WTC11 (cell line): ENCODE measurements at regions not wholly inside any gene's neighbourhood (a gene's known extent, or its start where the extent isn't known, plus 50 kb on each side); places are given as distances from the start of the nearest gene placed in this dataset.

Experiments used
- ATAC-seq: fragments of 200-7000 bp; cut with Tn5 transposase; 2 replicates; pipeline ENCODE4 v1.10.0; 2021; ENCODE audit warnings: mild to moderate bottlenecking, moderate library complexity
- CTCF ChIA-PET: fragments of 300-600 bp; sonication (Branson Sonifier 250); formaldehyde crosslinking; loops from one replicate; lab custom pipeline; 2021; ENCODE audit warnings: antibody characterized with exemption; lab: Charles Lee
- POLR2A ChIA-PET: fragments of 350-600 bp; sonication (Branson Sonifier 250); formaldehyde crosslinking; loops from one replicate; lab custom pipeline; 2021; ENCODE audit warnings: antibody characterized with exemption; lab: Charles Lee
- DNase-seq: peaks from one replicate; pipeline ENCODE4 v3.0.0; 2021; ENCODE audit warnings: low spot score
- H3K27ac Mint-ChIP-seq: 2 replicates; pipeline ENCODE4 v1.8.0; 2021; ENCODE audit warnings: mixed read lengths
- H3K27me3 Mint-ChIP-seq: 2 replicates; pipeline ENCODE4 v1.8.0; 2021; ENCODE audit warnings: low read depth, mild to moderate bottlenecking, moderate library complexity, mixed read lengths
- H3K36me3 Mint-ChIP-seq: 2 replicates; pipeline ENCODE4 v1.8.0; 2021; ENCODE audit warnings: mixed read lengths
- H3K4me1 Mint-ChIP-seq: 2 replicates; pipeline ENCODE4 v1.8.0; 2022; ENCODE audit warnings: mixed read lengths
- H3K4me3 Mint-ChIP-seq: 2 replicates; pipeline ENCODE4 v1.8.0; 2021; ENCODE audit warnings: mild to moderate bottlenecking, moderate library complexity, mixed read lengths
- H3K9me3 Mint-ChIP-seq: 2 replicates; pipeline ENCODE4 v1.8.0; 2021; ENCODE audit warnings: mixed read lengths
- ATF1 ChIP-seq: sonication (generic); formaldehyde crosslinking; IDR thresholded peaks from 2 replicates; pipeline ENCODE4 v1.8.1; 2023; ENCODE audit warnings: mild to moderate bottlenecking, moderate library complexity, missing genetic modification reagents
- CBFB ChIP-seq: sonication (generic); formaldehyde crosslinking; IDR thresholded peaks from 2 replicates; pipeline ENCODE4 v1.8.1; 2022; ENCODE audit warnings: mild to moderate bottlenecking, low read depth, missing genetic modification reagents
- GABPB1 ChIP-seq: sonication (generic); formaldehyde crosslinking; IDR thresholded peaks from 2 replicates; pipeline ENCODE4 v1.8.1; 2023; ENCODE audit warnings: mild to moderate bottlenecking, missing genetic modification reagents
- GRHL2 ChIP-seq: fragments of 250-450 bp; sonication (Bioruptor Pico); IDR thresholded peaks from 2 replicates; pipeline ENCODE4 v1.8.0; 2022; ENCODE audit warnings: mild to moderate bottlenecking, moderate library complexity; ENCODE audit not compliant: insufficient replicate concordance, severe bottlenecking
- JAZF1 ChIP-seq: fragments of 250-450 bp; sonication (Bioruptor Pico); IDR thresholded peaks from 2 replicates; pipeline ENCODE4 v1.9.0; 2021; ENCODE audit warnings: moderate library complexity, mild to moderate bottlenecking, inconsistent platforms
- KAT7 ChIP-seq: sonication (generic); formaldehyde crosslinking; IDR thresholded peaks from 2 replicates; pipeline ENCODE4 v1.8.1; 2023; ENCODE audit warnings: missing genetic modification reagents, mild to moderate bottlenecking, borderline replicate concordance
- NR3C1 ChIP-seq: sonication (generic); formaldehyde crosslinking; conservative IDR thresholded peaks from 2 replicates; pipeline ENCODE4 v1.8.1; 2023; ENCODE audit warnings: low read depth, mild to moderate bottlenecking, missing genetic modification reagents
- SP1 ChIP-seq: sonication (generic); formaldehyde crosslinking; conservative IDR thresholded peaks from 2 replicates; pipeline ENCODE4 v1.8.1; 2022; ENCODE audit warnings: missing genetic modification reagents
- TEAD1 ChIP-seq: sonication (generic); formaldehyde crosslinking; IDR thresholded peaks from 2 replicates; pipeline ENCODE4 v1.8.0; 2022; ENCODE audit warnings: mild to moderate bottlenecking, missing genetic modification reagents
- ZNF121 ChIP-seq: sonication (generic); formaldehyde crosslinking; IDR thresholded peaks from 2 replicates; pipeline ENCODE4 v1.8.0; 2023; ENCODE audit warnings: missing genetic modification reagents
- ZNF423 ChIP-seq: fragments of 250-450 bp; sonication (Bioruptor Pico); IDR thresholded peaks from 2 replicates; pipeline ENCODE4 v2.1.2; 2022; ENCODE audit warnings: mild to moderate bottlenecking, moderate library complexity
- TF ChIP-seq, protein P1 (sequence below): sonication (generic); formaldehyde crosslinking; conservative IDR thresholded peaks from 2 replicates; pipeline ENCODE4 v1.8.1; 2022; ENCODE audit warnings: mild to moderate bottlenecking, missing genetic modification reagents
- TF ChIP-seq, protein P2 (sequence below): fragments of 250-450 bp; sonication (Bioruptor Pico); IDR thresholded peaks from 2 replicates; pipeline ENCODE4 v1.9.0; 2021; ENCODE audit warnings: mild to moderate bottlenecking
- TF ChIP-seq, protein P3 (sequence below): sonication (generic); formaldehyde crosslinking; conservative IDR thresholded peaks from 2 replicates; pipeline ENCODE4 v1.8.1; 2023; ENCODE audit warnings: mild to moderate bottlenecking, low read depth, missing genetic modification reagents, moderate library complexity
- TF ChIP-seq, protein P4 (sequence below): sonication (generic); formaldehyde crosslinking; IDR thresholded peaks from 2 replicates; pipeline ENCODE4 v1.8.0; 2022; ENCODE audit warnings: mild to moderate bottlenecking, missing genetic modification reagents
- TF ChIP-seq, protein P5 (sequence below): sonication (generic); formaldehyde crosslinking; IDR thresholded peaks from 2 replicates; pipeline ENCODE4 v1.8.0; 2023; ENCODE audit warnings: missing genetic modification reagents
- TF ChIP-seq, protein P6 (sequence below): fragments of 250-450 bp; sonication (Bioruptor Pico); IDR thresholded peaks from 2 replicates; pipeline ENCODE4 v1.9.0; 2021; ENCODE audit warnings: mild to moderate bottlenecking
- TF ChIP-seq, protein P7 (sequence below): sonication (generic); formaldehyde crosslinking; IDR thresholded peaks from 2 replicates; pipeline ENCODE4 v1.8.0; 2023; ENCODE audit warnings: missing genetic modification reagents, mild to moderate bottlenecking, borderline replicate concordance
- TF ChIP-seq, protein P8 (sequence below): sonication (generic); formaldehyde crosslinking; IDR thresholded peaks from 2 replicates; pipeline ENCODE4 v1.8.1; 2023; ENCODE audit warnings: mild to moderate bottlenecking, missing genetic modification reagents, moderate library complexity
- TF ChIP-seq, protein P9 (sequence below): sonication (generic); formaldehyde crosslinking; IDR thresholded peaks from 2 replicates; pipeline ENCODE4 v1.8.0; 2022; ENCODE audit warnings: mild to moderate bottlenecking, missing genetic modification reagents

DNA sequence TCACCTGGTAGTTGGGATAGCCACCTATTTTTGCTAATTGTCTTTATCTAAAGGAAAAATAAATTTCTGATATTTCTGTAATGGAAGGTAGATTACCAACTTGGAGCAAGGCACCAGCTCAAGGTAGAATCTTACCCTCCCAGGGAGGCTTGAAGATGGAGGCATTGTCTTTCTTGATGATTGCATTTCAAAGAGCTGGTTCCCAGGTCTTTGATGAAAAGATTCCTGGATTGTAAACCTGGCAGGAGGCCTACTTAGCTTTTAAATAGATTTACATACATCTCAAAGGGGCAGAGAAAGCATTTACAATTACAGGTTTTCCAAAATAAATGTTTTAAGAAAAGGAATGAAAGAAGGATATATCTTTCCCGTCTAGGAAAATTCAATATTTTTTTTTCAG, 729.2 kb downstream of the LRFN5 start:
- H3K4me1 Mint-ChIP-seq: peaks cover 31% of the 10 kb centered on the region
- peaks cover 20% of the 10 kb centered on the region for H3K36me3 Mint-ChIP-seq
- peak overlapping the region; percentile 35 for H3K4me3 Mint-ChIP-seq
- ChIA-PET POLR2A (no interaction called here), CTCF (no interaction called here)
- ATAC-seq: peak; percentile 91
- DNase-seq: no peak
- H3K27ac Mint-ChIP-seq: no peak overlapping the region
- H3K9me3 Mint-ChIP-seq: peaks cover 22% of the 10 kb centered on the region
- peaks cover 73% of the 10 kb centered on the region for H3K27me3 Mint-ChIP-seq
- no peak for TF ChIP-seq CBFB (CRISPR knock-in tag)
- TF ChIP-seq, protein P1, sequence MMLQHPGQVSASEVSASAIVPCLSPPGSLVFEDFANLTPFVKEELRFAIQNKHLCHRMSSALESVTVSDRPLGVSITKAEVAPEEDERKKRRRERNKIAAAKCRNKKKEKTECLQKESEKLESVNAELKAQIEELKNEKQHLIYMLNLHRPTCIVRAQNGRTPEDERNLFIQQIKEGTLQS: no peak
- TF ChIP-seq, protein P2, sequence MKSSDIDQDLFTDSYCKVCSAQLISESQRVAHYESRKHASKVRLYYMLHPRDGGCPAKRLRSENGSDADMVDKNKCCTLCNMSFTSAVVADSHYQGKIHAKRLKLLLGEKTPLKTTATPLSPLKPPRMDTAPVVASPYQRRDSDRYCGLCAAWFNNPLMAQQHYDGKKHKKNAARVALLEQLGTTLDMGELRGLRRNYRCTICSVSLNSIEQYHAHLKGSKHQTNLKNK (CRISPR knock-in tag): peak; percentile 94
- peak; percentile 42; the same call in 1 of the 2 replicates for TF ChIP-seq TEAD1 (CRISPR knock-in tag)
- no peak for TF ChIP-seq NR3C1
- no peak for TF ChIP-seq ZNF121 (CRISPR knock-in tag)
- TF ChIP-seq ZNF423 (CRISPR knock-in tag): no peak
- TF ChIP-seq, protein P3, sequence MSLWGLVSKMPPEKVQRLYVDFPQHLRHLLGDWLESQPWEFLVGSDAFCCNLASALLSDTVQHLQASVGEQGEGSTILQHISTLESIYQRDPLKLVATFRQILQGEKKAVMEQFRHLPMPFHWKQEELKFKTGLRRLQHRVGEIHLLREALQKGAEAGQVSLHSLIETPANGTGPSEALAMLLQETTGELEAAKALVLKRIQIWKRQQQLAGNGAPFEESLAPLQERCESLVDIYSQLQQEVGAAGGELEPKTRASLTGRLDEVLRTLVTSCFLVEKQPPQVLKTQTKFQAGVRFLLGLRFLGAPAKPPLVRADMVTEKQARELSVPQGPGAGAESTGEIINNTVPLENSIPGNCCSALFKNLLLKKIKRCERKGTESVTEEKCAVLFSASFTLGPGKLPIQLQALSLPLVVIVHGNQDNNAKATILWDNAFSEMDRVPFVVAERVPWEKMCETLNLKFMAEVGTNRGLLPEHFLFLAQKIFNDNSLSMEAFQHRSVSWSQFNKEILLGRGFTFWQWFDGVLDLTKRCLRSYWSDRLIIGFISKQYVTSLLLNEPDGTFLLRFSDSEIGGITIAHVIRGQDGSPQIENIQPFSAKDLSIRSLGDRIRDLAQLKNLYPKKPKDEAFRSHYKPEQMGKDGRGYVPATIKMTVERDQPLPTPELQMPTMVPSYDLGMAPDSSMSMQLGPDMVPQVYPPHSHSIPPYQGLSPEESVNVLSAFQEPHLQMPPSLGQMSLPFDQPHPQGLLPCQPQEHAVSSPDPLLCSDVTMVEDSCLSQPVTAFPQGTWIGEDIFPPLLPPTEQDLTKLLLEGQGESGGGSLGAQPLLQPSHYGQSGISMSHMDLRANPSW (CRISPR knock-in tag): no peak

DNA sequence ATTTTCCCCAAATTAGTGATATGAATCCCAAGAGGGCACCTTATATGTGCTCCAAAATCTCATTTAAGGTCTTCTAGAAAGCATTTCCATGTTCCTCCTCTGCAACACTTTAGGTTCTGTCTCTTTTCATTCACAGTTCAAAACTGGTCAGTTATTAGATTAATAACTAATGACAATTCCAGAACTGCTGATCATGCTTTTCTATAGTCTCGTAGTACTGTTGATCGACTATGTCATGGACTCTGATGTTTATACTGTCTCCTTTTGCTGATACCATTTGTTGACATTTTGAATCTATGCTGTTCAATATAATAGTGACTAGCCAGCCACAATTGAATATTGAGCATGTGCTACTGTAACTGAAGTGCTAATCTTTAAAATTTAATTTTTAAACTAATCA, 728.3 kb downstream of the LRFN5 start:
- H3K27ac Mint-ChIP-seq: no peak overlapping the region
- H3K9me3 Mint-ChIP-seq: peaks cover 19% of the 10 kb centered on the region
- CTCF ChIA-PET: no interaction called here
- no peak for TF ChIP-seq ATF1
- TF ChIP-seq JAZF1 (CRISPR knock-in tag): no peak
- TF ChIP-seq GABPB1 (CRISPR knock-in tag): no peak
- TF ChIP-seq, protein P4, sequence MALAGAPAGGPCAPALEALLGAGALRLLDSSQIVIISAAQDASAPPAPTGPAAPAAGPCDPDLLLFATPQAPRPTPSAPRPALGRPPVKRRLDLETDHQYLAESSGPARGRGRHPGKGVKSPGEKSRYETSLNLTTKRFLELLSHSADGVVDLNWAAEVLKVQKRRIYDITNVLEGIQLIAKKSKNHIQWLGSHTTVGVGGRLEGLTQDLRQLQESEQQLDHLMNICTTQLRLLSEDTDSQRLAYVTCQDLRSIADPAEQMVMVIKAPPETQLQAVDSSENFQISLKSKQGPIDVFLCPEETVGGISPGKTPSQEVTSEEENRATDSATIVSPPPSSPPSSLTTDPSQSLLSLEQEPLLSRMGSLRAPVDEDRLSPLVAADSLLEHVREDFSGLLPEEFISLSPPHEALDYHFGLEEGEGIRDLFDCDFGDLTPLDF (CRISPR knock-in tag): no peak
- no peak for TF ChIP-seq ZNF121 (CRISPR knock-in tag)
- TF ChIP-seq SP1 (CRISPR knock-in tag): no peak
- no peak for TF ChIP-seq KAT7 (CRISPR knock-in tag)
- TF ChIP-seq, protein P5, sequence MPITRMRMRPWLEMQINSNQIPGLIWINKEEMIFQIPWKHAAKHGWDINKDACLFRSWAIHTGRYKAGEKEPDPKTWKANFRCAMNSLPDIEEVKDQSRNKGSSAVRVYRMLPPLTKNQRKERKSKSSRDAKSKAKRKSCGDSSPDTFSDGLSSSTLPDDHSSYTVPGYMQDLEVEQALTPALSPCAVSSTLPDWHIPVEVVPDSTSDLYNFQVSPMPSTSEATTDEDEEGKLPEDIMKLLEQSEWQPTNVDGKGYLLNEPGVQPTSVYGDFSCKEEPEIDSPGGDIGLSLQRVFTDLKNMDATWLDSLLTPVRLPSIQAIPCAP (CRISPR knock-in tag): no peak
- TF ChIP-seq, protein P6, sequence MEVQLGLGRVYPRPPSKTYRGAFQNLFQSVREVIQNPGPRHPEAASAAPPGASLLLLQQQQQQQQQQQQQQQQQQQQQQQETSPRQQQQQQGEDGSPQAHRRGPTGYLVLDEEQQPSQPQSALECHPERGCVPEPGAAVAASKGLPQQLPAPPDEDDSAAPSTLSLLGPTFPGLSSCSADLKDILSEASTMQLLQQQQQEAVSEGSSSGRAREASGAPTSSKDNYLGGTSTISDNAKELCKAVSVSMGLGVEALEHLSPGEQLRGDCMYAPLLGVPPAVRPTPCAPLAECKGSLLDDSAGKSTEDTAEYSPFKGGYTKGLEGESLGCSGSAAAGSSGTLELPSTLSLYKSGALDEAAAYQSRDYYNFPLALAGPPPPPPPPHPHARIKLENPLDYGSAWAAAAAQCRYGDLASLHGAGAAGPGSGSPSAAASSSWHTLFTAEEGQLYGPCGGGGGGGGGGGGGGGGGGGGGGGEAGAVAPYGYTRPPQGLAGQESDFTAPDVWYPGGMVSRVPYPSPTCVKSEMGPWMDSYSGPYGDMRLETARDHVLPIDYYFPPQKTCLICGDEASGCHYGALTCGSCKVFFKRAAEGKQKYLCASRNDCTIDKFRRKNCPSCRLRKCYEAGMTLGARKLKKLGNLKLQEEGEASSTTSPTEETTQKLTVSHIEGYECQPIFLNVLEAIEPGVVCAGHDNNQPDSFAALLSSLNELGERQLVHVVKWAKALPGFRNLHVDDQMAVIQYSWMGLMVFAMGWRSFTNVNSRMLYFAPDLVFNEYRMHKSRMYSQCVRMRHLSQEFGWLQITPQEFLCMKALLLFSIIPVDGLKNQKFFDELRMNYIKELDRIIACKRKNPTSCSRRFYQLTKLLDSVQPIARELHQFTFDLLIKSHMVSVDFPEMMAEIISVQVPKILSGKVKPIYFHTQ: no peak
- TF ChIP-seq, protein P7, sequence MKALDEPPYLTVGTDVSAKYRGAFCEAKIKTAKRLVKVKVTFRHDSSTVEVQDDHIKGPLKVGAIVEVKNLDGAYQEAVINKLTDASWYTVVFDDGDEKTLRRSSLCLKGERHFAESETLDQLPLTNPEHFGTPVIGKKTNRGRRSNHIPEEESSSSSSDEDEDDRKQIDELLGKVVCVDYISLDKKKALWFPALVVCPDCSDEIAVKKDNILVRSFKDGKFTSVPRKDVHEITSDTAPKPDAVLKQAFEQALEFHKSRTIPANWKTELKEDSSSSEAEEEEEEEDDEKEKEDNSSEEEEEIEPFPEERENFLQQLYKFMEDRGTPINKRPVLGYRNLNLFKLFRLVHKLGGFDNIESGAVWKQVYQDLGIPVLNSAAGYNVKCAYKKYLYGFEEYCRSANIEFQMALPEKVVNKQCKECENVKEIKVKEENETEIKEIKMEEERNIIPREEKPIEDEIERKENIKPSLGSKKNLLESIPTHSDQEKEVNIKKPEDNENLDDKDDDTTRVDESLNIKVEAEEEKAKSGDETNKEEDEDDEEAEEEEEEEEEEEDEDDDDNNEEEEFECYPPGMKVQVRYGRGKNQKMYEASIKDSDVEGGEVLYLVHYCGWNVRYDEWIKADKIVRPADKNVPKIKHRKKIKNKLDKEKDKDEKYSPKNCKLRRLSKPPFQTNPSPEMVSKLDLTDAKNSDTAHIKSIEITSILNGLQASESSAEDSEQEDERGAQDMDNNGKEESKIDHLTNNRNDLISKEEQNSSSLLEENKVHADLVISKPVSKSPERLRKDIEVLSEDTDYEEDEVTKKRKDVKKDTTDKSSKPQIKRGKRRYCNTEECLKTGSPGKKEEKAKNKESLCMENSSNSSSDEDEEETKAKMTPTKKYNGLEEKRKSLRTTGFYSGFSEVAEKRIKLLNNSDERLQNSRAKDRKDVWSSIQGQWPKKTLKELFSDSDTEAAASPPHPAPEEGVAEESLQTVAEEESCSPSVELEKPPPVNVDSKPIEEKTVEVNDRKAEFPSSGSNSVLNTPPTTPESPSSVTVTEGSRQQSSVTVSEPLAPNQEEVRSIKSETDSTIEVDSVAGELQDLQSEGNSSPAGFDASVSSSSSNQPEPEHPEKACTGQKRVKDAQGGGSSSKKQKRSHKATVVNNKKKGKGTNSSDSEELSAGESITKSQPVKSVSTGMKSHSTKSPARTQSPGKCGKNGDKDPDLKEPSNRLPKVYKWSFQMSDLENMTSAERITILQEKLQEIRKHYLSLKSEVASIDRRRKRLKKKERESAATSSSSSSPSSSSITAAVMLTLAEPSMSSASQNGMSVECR (CRISPR knock-in tag): no peak
- TF ChIP-seq GRHL2 (CRISPR knock-in tag): no peak
- TF ChIP-seq, protein P8, sequence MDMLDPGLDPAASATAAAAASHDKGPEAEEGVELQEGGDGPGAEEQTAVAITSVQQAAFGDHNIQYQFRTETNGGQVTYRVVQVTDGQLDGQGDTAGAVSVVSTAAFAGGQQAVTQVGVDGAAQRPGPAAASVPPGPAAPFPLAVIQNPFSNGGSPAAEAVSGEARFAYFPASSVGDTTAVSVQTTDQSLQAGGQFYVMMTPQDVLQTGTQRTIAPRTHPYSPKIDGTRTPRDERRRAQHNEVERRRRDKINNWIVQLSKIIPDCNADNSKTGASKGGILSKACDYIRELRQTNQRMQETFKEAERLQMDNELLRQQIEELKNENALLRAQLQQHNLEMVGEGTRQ (CRISPR knock-in tag): no peak
- TF ChIP-seq, protein P9, sequence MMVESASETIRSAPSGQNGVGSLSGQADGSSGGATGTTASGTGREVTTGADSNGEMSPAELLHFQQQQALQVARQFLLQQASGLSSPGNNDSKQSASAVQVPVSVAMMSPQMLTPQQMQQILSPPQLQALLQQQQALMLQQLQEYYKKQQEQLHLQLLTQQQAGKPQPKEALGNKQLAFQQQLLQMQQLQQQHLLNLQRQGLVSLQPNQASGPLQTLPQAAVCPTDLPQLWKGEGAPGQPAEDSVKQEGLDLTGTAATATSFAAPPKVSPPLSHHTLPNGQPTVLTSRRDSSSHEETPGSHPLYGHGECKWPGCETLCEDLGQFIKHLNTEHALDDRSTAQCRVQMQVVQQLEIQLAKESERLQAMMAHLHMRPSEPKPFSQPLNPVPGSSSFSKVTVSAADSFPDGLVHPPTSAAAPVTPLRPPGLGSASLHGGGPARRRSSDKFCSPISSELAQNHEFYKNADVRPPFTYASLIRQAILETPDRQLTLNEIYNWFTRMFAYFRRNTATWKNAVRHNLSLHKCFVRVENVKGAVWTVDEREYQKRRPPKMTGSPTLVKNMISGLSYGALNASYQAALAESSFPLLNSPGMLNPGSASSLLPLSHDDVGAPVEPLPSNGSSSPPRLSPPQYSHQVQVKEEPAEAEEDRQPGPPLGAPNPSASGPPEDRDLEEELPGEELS: no peak
- POLR2A ChIA-PET: no interaction called here
- H3K4me3 Mint-ChIP-seq: no peak overlapping the region
- no peak for DNase-seq
- H3K27me3 Mint-ChIP-seq: peaks cover 63% of the 10 kb centered on the region
- H3K4me1 Mint-ChIP-seq: peaks cover 31% of the 10 kb centered on the region
- ATAC-seq: no peak
- H3K36me3 Mint-ChIP-seq: peaks cover 20% of the 10 kb centered on the region
